ENCODE measurements at regions not wholly inside any gene's neighbourhood (a gene's known extent, or its start where the extent isn't known, plus 50 kb on each side); places are given as distances from the start of the nearest gene placed in this dataset.

- H3K36me3 ChIP-seq (ENCODE audit: control insufficient read depth in 2 of 2, insufficient read depth in 2 of 2, low read length in 2 of 2): no peaks in the 10 kb centered on the region
- H3K9me3 ChIP-seq (ENCODE audit: control insufficient read depth in 2 of 2, low read length in 2 of 2): no peaks in the 10 kb centered on the region
- H3K9ac ChIP-seq (ENCODE audit: low read depth in 1 of 2, low read length in 2 of 2): no peak overlapping the region
- H3K4me3 ChIP-seq (ENCODE audit: low read length in 2 of 2): no peak overlapping the region
- H3K4me1 ChIP-seq (ENCODE audit: control insufficient read depth in 2 of 2, insufficient read depth in 2 of 2, low read length in 2 of 2): no peaks in the 10 kb centered on the region
- no peaks in the 10 kb centered on the region for H3K27me3 ChIP-seq (ENCODE audit: control insufficient read depth in 2 of 2, insufficient read depth in 2 of 2, low read length in 2 of 2)
- no peak overlapping the region for H3K27ac ChIP-seq (ENCODE audit: low read depth in 2 of 2, low read length in 2 of 2)
Measured at GRCh38 chr5:82666312-82666711, 388.2 kb upstream of the RPS23 start.

DNA sequence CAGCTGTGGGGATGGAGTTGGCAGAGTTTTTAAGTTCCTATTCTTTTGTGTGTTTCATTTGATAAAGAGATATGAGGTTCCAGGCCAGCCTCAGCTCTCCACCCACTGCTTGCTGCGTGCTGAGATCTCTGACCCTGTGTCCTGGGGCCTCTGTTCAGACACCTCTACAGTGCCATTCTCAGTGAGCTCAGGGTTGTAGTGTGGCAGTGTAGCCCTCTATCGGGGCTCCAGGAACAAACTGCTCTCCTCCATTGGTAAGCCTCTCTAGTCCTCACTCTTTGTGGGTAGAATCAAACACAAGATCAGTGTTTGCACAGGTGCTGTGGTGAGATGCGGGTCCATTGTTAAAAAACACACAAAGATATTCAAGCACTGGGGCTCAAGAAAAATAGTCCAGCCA, 386.6 kb upstream of the RPS23 start:
- Histone ChIP-seq H3K9me3 (ENCODE audit: control insufficient read depth in 2 of 2, low read length in 2 of 2) (no peaks in the 10 kb centered on the region), H3K36me3 (ENCODE audit: control insufficient read depth in 2 of 2, insufficient read depth in 2 of 2, low read length in 2 of 2) (no peaks in the 10 kb centered on the region), H3K4me3 (ENCODE audit: low read length in 2 of 2) (no peak overlapping the region), H3K27me3 (ENCODE audit: control insufficient read depth in 2 of 2, insufficient read depth in 2 of 2, low read length in 2 of 2) (no peaks in the 10 kb centered on the region), H3K9ac (ENCODE audit: low read depth in 1 of 2, low read length in 2 of 2) (no peak overlapping the region), H3K27ac (ENCODE audit: low read depth in 2 of 2, low read length in 2 of 2) (no peak overlapping the region), H3K4me1 (ENCODE audit: control insufficient read depth in 2 of 2, insufficient read depth in 2 of 2, low read length in 2 of 2) (no peaks in the 10 kb centered on the region)

- H3K9me3 ChIP-seq (ENCODE audit: control insufficient read depth in 2 of 2, low read length in 2 of 2): no peaks in the 10 kb centered on the region
- no peaks in the 10 kb centered on the region for H3K27me3 ChIP-seq (ENCODE audit: control insufficient read depth in 2 of 2, insufficient read depth in 2 of 2, low read length in 2 of 2)
- no peak overlapping the region for H3K9ac ChIP-seq (ENCODE audit: low read depth in 1 of 2, low read length in 2 of 2)
- no peak overlapping the region for H3K4me3 ChIP-seq (ENCODE audit: low read length in 2 of 2)
- H3K27ac ChIP-seq (ENCODE audit: low read depth in 2 of 2, low read length in 2 of 2): no peak overlapping the region
- H3K36me3 ChIP-seq (ENCODE audit: control insufficient read depth in 2 of 2, insufficient read depth in 2 of 2, low read length in 2 of 2): no peaks in the 10 kb centered on the region
- H3K4me1 ChIP-seq (ENCODE audit: control insufficient read depth in 2 of 2, insufficient read depth in 2 of 2, low read length in 2 of 2): no peaks in the 10 kb centered on the region
Measured at GRCh38 chr5:82663225-82663624, 385.1 kb upstream of the RPS23 start.

DNA sequence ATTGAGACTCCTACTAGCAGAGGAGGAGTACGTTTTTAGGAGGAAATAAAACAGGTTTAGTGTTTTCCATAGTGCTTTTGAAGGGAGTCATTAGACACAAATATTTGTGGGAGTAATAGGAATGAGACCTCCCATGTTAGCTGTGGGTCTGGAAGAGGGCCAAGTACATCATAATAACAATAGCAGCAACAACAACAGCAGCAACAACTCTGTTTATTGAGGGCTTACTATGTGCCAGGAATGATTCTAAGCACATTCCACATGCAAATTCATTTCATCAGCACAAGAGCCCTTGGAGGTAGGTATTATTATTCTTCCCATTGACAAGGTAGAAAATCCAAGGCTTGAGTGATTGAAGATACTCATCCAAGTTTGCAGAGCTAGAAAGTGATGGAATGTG, 384.2 kb upstream of the RPS23 start:
- no peaks in the 10 kb centered on the region for H3K4me1 ChIP-seq (ENCODE audit: control insufficient read depth in 2 of 2, insufficient read depth in 2 of 2, low read length in 2 of 2)
- H3K36me3 ChIP-seq (ENCODE audit: control insufficient read depth in 2 of 2, insufficient read depth in 2 of 2, low read length in 2 of 2): no peaks in the 10 kb centered on the region
- no peaks in the 10 kb centered on the region for H3K9me3 ChIP-seq (ENCODE audit: control insufficient read depth in 2 of 2, low read length in 2 of 2)
- no peak overlapping the region for H3K9ac ChIP-seq (ENCODE audit: low read depth in 1 of 2, low read length in 2 of 2)
- no peak overlapping the region for H3K4me3 ChIP-seq (ENCODE audit: low read length in 2 of 2)
- no peak overlapping the region for H3K27ac ChIP-seq (ENCODE audit: low read depth in 2 of 2, low read length in 2 of 2)
- no peaks in the 10 kb centered on the region for H3K27me3 ChIP-seq (ENCODE audit: control insufficient read depth in 2 of 2, insufficient read depth in 2 of 2, low read length in 2 of 2)

DNA sequence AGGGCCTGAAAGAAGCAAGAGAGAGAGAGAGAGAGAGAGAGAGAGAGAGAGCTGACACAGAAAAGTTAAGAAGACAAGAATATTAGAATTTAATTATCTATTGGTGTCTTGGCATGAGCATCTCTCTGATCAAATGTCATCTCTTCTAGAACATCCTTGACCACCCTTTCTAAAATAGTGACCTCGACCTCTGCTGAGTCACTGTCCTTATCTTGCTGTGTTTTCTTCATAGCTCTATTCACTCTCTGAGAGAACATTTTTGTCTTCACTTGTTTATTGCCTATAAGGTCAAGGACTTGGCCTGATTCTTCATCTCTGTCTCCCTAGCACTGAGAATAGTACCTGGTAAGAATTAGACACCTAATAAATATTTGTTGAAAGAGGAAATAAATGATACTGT, 383.8 kb upstream of the RPS23 start:
- no peaks in the 10 kb centered on the region for H3K9me3 ChIP-seq (ENCODE audit: control insufficient read depth in 2 of 2, low read length in 2 of 2)
- H3K9ac ChIP-seq (ENCODE audit: low read depth in 1 of 2, low read length in 2 of 2): no peak overlapping the region

GRCh38 chr5:82661462-82661861, 383.3 kb upstream of the RPS23 start:
- no peaks in the 10 kb centered on the region for H3K4me1 ChIP-seq (ENCODE audit: control insufficient read depth in 2 of 2, insufficient read depth in 2 of 2, low read length in 2 of 2)

More for the DNA sequence above, 383.8 kb upstream of the RPS23 start:
- no peaks in the 10 kb centered on the region for H3K36me3 ChIP-seq (ENCODE audit: control insufficient read depth in 2 of 2, insufficient read depth in 2 of 2, low read length in 2 of 2)
- H3K27ac ChIP-seq (ENCODE audit: low read depth in 2 of 2, low read length in 2 of 2): no peak overlapping the region
- no peaks in the 10 kb centered on the region for H3K27me3 ChIP-seq (ENCODE audit: control insufficient read depth in 2 of 2, insufficient read depth in 2 of 2, low read length in 2 of 2)
- no peaks in the 10 kb centered on the region for H3K4me1 ChIP-seq (ENCODE audit: control insufficient read depth in 2 of 2, insufficient read depth in 2 of 2, low read length in 2 of 2)
- H3K4me3 ChIP-seq (ENCODE audit: low read length in 2 of 2): no peak overlapping the region

DNA sequence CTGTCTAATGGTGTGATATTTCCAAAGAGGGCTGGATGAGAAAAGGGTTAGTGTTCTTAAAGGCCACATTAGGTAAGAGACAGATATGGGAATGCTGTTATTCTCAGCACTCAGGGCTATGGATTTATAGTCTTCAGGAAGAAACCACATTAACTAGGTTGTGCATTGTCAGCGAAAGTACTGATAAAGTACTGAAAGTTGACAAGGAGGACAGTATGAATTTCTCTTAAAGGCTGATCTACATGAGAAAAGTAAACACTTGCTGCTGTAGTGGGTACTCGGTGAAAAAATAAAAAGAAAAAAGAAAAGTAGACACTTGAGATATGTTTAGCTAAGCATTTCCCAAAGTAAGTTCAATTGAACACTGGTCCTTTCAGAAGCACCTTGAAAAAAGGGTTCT, 381.0 kb upstream of the RPS23 start:
- Histone ChIP-seq H3K36me3 (ENCODE audit: control insufficient read depth in 2 of 2, insufficient read depth in 2 of 2, low read length in 2 of 2) (no peaks in the 10 kb centered on the region), H3K9me3 (ENCODE audit: control insufficient read depth in 2 of 2, low read length in 2 of 2) (no peaks in the 10 kb centered on the region), H3K27ac (ENCODE audit: low read depth in 2 of 2, low read length in 2 of 2) (no peak overlapping the region), H3K9ac (ENCODE audit: low read depth in 1 of 2, low read length in 2 of 2) (no peak overlapping the region), H3K4me1 (ENCODE audit: control insufficient read depth in 2 of 2, insufficient read depth in 2 of 2, low read length in 2 of 2) (no peaks in the 10 kb centered on the region), H3K27me3 (ENCODE audit: control insufficient read depth in 2 of 2, insufficient read depth in 2 of 2, low read length in 2 of 2) (no peaks in the 10 kb centered on the region), H3K4me3 (ENCODE audit: low read length in 2 of 2) (no peak overlapping the region)

More at GRCh38 chr5:82661462-82661861, 383.3 kb upstream of the RPS23 start:
- Histone ChIP-seq H3K9me3 (ENCODE audit: control insufficient read depth in 2 of 2, low read length in 2 of 2) (no peaks in the 10 kb centered on the region), H3K27ac (ENCODE audit: low read depth in 2 of 2, low read length in 2 of 2) (no peak overlapping the region), H3K27me3 (ENCODE audit: control insufficient read depth in 2 of 2, insufficient read depth in 2 of 2, low read length in 2 of 2) (no peaks in the 10 kb centered on the region), H3K4me3 (ENCODE audit: low read length in 2 of 2) (no peak overlapping the region), H3K36me3 (ENCODE audit: control insufficient read depth in 2 of 2, insufficient read depth in 2 of 2, low read length in 2 of 2) (no peaks in the 10 kb centered on the region), H3K9ac (ENCODE audit: low read depth in 1 of 2, low read length in 2 of 2) (no peak overlapping the region)

- Histone ChIP-seq H3K36me3 (ENCODE audit: control insufficient read depth in 2 of 2, insufficient read depth in 2 of 2, low read length in 2 of 2) (no peaks in the 10 kb centered on the region), H3K4me3 (ENCODE audit: low read length in 2 of 2) (no peak overlapping the region), H3K27ac (ENCODE audit: low read depth in 2 of 2, low read length in 2 of 2) (no peak overlapping the region), H3K9ac (ENCODE audit: low read depth in 1 of 2, low read length in 2 of 2) (no peak overlapping the region), H3K4me1 (ENCODE audit: control insufficient read depth in 2 of 2, insufficient read depth in 2 of 2, low read length in 2 of 2) (no peaks in the 10 kb centered on the region), H3K27me3 (ENCODE audit: control insufficient read depth in 2 of 2, insufficient read depth in 2 of 2, low read length in 2 of 2) (no peaks in the 10 kb centered on the region), H3K9me3 (ENCODE audit: control insufficient read depth in 2 of 2, low read length in 2 of 2) (no peaks in the 10 kb centered on the region)
Measured at GRCh38 chr5:82657033-82657699, 379.0 kb upstream of the RPS23 start.

DNA sequence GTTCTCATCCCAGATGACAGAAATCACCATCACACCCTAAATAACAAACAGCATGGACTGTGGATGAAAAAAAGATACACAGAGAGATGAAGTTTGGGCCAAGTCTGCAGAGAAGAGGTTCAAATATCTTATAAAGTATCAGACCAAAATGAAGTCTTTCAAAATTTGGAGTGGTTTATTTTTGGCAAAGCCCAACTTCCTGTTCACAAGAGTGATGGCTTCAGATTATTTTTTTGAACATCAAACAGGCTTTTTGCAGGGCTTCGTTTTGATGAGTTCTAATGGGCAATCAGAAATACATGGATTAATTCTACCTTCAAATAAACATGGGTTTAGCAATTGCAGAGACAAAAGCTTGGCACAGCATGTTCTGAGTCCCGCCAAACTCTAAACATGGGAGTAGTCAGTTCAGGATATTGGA, 378.2 kb upstream of the RPS23 start:
- Histone ChIP-seq H3K36me3 (ENCODE audit: control insufficient read depth in 2 of 2, insufficient read depth in 2 of 2, low read length in 2 of 2) (no peaks in the 10 kb centered on the region), H3K9ac (ENCODE audit: low read depth in 1 of 2, low read length in 2 of 2) (no peak overlapping the region), H3K4me1 (ENCODE audit: control insufficient read depth in 2 of 2, insufficient read depth in 2 of 2, low read length in 2 of 2) (no peaks in the 10 kb centered on the region), H3K9me3 (ENCODE audit: control insufficient read depth in 2 of 2, low read length in 2 of 2) (no peaks in the 10 kb centered on the region), H3K4me3 (ENCODE audit: low read length in 2 of 2) (no peak overlapping the region), H3K27me3 (ENCODE audit: control insufficient read depth in 2 of 2, insufficient read depth in 2 of 2, low read length in 2 of 2) (no peaks in the 10 kb centered on the region), H3K27ac (ENCODE audit: low read depth in 2 of 2, low read length in 2 of 2) (no peak overlapping the region)

GRCh38 chr5:82655078-82655477, 376.9 kb upstream of the RPS23 start:
- Histone ChIP-seq H3K9ac (ENCODE audit: low read depth in 1 of 2, low read length in 2 of 2) (no peak overlapping the region), H3K36me3 (ENCODE audit: control insufficient read depth in 2 of 2, insufficient read depth in 2 of 2, low read length in 2 of 2) (no peaks in the 10 kb centered on the region), H3K27me3 (ENCODE audit: control insufficient read depth in 2 of 2, insufficient read depth in 2 of 2, low read length in 2 of 2) (no peaks in the 10 kb centered on the region)

DNA sequence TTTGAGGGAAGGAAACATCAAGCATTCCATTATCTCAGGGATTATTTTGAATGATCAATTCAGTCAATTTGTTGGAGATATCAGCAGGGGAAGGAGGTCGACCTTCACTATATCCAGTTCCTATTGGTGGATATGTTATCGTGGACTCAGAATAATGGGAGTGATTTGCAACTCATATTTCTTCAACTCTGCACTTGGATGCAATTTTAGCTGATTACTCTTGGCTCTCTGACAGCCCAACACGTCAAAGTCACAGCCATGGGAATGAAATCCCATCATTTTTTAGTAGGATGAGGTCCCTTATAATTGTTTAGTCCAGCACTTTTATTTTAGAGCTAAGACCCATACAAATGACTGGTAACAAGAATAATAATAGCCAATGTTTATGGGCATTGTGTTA, 371.8 kb upstream of the RPS23 start:
- H3K4me3 ChIP-seq (ENCODE audit: low read length in 2 of 2): no peak overlapping the region
- H3K27ac ChIP-seq (ENCODE audit: low read depth in 2 of 2, low read length in 2 of 2): no peak overlapping the region
- no peaks in the 10 kb centered on the region for H3K36me3 ChIP-seq (ENCODE audit: control insufficient read depth in 2 of 2, insufficient read depth in 2 of 2, low read length in 2 of 2)
- H3K4me1 ChIP-seq (ENCODE audit: control insufficient read depth in 2 of 2, insufficient read depth in 2 of 2, low read length in 2 of 2): no peaks in the 10 kb centered on the region
- H3K9ac ChIP-seq (ENCODE audit: low read depth in 1 of 2, low read length in 2 of 2): no peak overlapping the region
- H3K27me3 ChIP-seq (ENCODE audit: control insufficient read depth in 2 of 2, insufficient read depth in 2 of 2, low read length in 2 of 2): no peaks in the 10 kb centered on the region
- H3K9me3 ChIP-seq (ENCODE audit: control insufficient read depth in 2 of 2, low read length in 2 of 2): no peaks in the 10 kb centered on the region

More at GRCh38 chr5:82655078-82655477, 376.9 kb upstream of the RPS23 start:
- H3K9me3 ChIP-seq (ENCODE audit: control insufficient read depth in 2 of 2, low read length in 2 of 2): no peaks in the 10 kb centered on the region
- no peak overlapping the region for H3K4me3 ChIP-seq (ENCODE audit: low read length in 2 of 2)
- no peaks in the 10 kb centered on the region for H3K4me1 ChIP-seq (ENCODE audit: control insufficient read depth in 2 of 2, insufficient read depth in 2 of 2, low read length in 2 of 2)
- H3K27ac ChIP-seq (ENCODE audit: low read depth in 2 of 2, low read length in 2 of 2): no peak overlapping the region
